ENCODE measurements at regions not wholly inside any gene's neighbourhood (a gene's known extent, or its start where the extent isn't known, plus 50 kb on each side); places are given as distances from the start of the nearest gene placed in this dataset.

DNA sequence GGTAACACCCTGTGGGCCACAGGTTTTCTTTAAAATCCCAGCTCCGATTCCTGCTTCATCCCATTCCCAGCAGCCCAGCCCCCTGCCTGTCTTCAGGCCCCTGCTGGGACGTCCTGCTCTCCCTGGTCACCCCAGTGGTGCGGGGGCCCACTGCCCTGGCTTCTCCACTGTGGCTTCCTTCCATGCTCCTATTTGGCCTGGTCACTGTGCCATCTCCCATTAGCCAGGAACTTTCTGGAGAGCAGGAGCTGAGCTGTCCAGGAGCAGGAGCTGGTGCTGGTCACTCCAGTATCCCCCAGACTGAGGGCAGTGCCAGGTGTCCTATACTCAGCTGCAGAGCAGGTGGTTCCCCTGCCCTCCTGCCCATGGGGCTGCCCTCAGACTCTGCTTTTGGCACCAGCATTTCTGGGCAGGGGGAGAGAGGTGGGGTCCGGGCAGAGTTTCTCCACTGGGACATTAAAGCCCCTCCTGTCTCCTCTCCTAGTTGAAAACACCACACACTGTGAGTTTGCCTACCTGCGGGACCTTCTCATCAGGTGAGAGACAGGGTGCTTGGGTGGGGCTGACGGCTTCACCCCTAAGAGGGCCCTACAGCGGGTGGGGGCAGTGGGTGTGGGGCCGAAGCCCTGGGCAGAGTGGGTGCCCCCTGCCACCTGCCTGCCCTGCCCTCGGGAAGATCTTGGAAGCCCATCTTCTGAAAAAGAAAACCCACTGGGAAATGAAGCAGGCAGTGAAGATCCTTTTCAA, 356.2 kb downstream of the SEC14L1 start:
- TF ChIP-seq, protein P1, sequence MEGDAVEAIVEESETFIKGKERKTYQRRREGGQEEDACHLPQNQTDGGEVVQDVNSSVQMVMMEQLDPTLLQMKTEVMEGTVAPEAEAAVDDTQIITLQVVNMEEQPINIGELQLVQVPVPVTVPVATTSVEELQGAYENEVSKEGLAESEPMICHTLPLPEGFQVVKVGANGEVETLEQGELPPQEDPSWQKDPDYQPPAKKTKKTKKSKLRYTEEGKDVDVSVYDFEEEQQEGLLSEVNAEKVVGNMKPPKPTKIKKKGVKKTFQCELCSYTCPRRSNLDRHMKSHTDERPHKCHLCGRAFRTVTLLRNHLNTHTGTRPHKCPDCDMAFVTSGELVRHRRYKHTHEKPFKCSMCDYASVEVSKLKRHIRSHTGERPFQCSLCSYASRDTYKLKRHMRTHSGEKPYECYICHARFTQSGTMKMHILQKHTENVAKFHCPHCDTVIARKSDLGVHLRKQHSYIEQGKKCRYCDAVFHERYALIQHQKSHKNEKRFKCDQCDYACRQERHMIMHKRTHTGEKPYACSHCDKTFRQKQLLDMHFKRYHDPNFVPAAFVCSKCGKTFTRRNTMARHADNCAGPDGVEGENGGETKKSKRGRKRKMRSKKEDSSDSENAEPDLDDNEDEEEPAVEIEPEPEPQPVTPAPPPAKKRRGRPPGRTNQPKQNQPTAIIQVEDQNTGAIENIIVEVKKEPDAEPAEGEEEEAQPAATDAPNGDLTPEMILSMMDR (conservative IDR thresholded peaks at IDR 0.05 in 1 of 2, IDR thresholded peaks at IDR 0.05 in 1 of 2; ENCODE audit: low read depth in 1 of 2, low read length in 2 of 2), result no peak
- no peak for TF ChIP-seq EZH2 (IDR thresholded peaks at IDR 0.05; ENCODE audit: low read length, missing control alignments)
